ENCODE measurements at regions not wholly inside any gene's neighbourhood (a gene's known extent, or its start where the extent isn't known, plus 50 kb on each side); places are given as distances from the start of the nearest gene placed in this dataset.

- Histone ChIP-seq H3K4me3 (no peak overlapping the region), H3K9me3 (no peaks in the 10 kb centered on the region), H3K27me3 (no peaks in the 10 kb centered on the region), H3K36me3 (no peaks in the 10 kb centered on the region), H3K4me1 (no peaks in the 10 kb centered on the region), H3K27ac (no peak overlapping the region)
- DNase-seq (no peak), ATAC-seq (no peak)
- intact Hi-C loops (cut with DNase I), result no loop called here
- TF ChIP-seq, protein P1, sequence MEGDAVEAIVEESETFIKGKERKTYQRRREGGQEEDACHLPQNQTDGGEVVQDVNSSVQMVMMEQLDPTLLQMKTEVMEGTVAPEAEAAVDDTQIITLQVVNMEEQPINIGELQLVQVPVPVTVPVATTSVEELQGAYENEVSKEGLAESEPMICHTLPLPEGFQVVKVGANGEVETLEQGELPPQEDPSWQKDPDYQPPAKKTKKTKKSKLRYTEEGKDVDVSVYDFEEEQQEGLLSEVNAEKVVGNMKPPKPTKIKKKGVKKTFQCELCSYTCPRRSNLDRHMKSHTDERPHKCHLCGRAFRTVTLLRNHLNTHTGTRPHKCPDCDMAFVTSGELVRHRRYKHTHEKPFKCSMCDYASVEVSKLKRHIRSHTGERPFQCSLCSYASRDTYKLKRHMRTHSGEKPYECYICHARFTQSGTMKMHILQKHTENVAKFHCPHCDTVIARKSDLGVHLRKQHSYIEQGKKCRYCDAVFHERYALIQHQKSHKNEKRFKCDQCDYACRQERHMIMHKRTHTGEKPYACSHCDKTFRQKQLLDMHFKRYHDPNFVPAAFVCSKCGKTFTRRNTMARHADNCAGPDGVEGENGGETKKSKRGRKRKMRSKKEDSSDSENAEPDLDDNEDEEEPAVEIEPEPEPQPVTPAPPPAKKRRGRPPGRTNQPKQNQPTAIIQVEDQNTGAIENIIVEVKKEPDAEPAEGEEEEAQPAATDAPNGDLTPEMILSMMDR (IDR thresholded peaks at IDR 0.05), result no peak
Measured at GRCh38 chr3:127088511-127089351, 104.2 kb upstream of the PRR23E start.

- no peaks in the 10 kb centered on the region for H3K36me3 ChIP-seq
- no peak overlapping the region for H3K27ac ChIP-seq
- H3K4me3 ChIP-seq, result no peak overlapping the region
- H3K9me3 ChIP-seq, result no peaks in the 10 kb centered on the region
- TF ChIP-seq, protein P1 (IDR thresholded peaks at IDR 0.05), result no peak
- no peak for ATAC-seq
- intact Hi-C loops (cut with DNase I), result no loop called here
- no peak for DNase-seq
- H3K4me1 ChIP-seq, result no peaks in the 10 kb centered on the region
- no peaks in the 10 kb centered on the region for H3K27me3 ChIP-seq
Measured at GRCh38 chr3:127089486-127090145, 103.3 kb upstream of the PRR23E start.

- Histone ChIP-seq H3K36me3 (no peaks in the 10 kb centered on the region), H3K4me3 (no peak overlapping the region), H3K9me3 (no peaks in the 10 kb centered on the region), H3K27me3 (no peaks in the 10 kb centered on the region), H3K4me1 (no peaks in the 10 kb centered on the region), H3K27ac (no peak overlapping the region)
- TF ChIP-seq, protein P1 (IDR thresholded peaks at IDR 0.05), result no peak
- DNase-seq, result no peak
- ATAC-seq, result no peak
- intact Hi-C loops (cut with DNase I), result no loop called here
Measured at GRCh38 chr3:127090218-127091160, 102.4 kb upstream of the PRR23E start.

DNA sequence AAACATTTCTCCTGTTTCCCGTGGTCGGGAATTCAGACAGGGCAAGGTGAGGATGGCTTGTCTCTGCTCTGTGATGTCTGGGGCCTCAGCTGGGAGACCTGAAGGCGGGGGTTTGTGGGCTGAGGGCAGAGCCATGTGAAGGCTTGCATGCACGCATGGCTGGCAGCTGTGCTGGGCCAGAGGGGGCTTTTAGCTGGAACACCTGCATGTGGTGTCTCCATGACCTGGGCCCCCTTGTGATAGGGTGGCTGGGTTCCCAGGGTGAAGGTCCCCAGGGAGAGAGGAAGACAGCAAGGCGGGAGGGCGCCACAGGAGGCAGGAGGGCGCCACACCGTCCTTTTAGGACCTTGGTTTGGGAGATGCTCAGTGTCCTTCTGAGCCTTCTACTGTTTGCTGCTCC is 101.6 kb upstream of the PRR23E start:
- no peaks in the 10 kb centered on the region for H3K36me3 ChIP-seq
- H3K27me3 ChIP-seq, result no peaks in the 10 kb centered on the region
- H3K4me3 ChIP-seq, result no peak overlapping the region
- TF ChIP-seq, protein P1 (IDR thresholded peaks at IDR 0.05), result no peak
- H3K9me3 ChIP-seq, result no peaks in the 10 kb centered on the region
- intact Hi-C loops (cut with DNase I), result no loop called here
- no peak for ATAC-seq
- no peak for DNase-seq
- H3K4me1 ChIP-seq, result no peaks in the 10 kb centered on the region
- H3K27ac ChIP-seq, result no peak overlapping the region

DNA sequence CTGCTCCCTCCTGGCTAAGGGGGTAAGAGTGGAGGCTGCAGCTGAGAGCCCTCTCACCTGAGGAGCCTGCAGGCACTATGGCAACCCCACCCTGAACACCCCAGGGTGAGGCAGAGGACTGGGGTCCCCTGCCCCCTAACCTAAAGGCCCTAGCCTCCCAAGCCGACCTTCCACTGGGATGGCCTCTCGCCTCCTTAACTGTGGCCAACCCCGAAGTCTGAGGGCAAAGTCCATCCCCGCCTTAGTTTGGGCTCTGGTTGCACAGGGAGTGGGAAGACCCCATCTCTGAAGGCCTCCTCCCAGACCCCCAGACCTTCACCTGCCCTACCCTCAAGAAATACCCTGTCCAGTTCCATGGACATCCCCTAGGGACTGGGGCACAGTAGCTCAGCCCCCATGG is 100.6 kb upstream of the PRR23E start:
- ATAC-seq (no peak), DNase-seq (peak; percentile 40)
- no peaks in the 10 kb centered on the region for H3K9me3 ChIP-seq
- H3K27ac ChIP-seq, result no peak overlapping the region
- H3K4me1 ChIP-seq, result no peaks in the 10 kb centered on the region
- TF ChIP-seq, protein P1 (IDR thresholded peaks at IDR 0.05), result no peak
- no peaks in the 10 kb centered on the region for H3K27me3 ChIP-seq
- no peak overlapping the region for H3K4me3 ChIP-seq
- intact Hi-C loops (cut with DNase I), result no loop called here
- H3K36me3 ChIP-seq, result no peaks in the 10 kb centered on the region
